CD4-positive, alpha-beta memory T cell (primary cell): ENCODE measurements at regions not wholly inside any gene's neighbourhood (a gene's known extent, or its start where the extent isn't known, plus 50 kb on each side); places are given as distances from the start of the nearest gene placed in this dataset.

ENCODE experiments used
- CTCF ChIA-PET: fragments of 350-600 bp; sonication (Branson Sonifier 250); formaldehyde crosslinking; loops from one replicate; lab custom pipeline; 2021; ENCODE audit warnings: inconsistent platforms; ENCODE audit not compliant: partially characterized antibody; lab: Charles Lee
- POLR2A ChIA-PET: fragments of 350-600 bp; sonication (Branson Sonifier 250); formaldehyde crosslinking; loops from one replicate; lab custom pipeline; 2021; ENCODE audit not compliant: partially characterized antibody; lab: Charles Lee
- DNase-seq, 5 donors: peaks; one replicate each; pipeline versions ENCODE4 v3.0.0 to v3.0.0-alpha.2; 2020 to 2022; ENCODE audit warnings: mixed read lengths in 1 of 5
- H3K27ac ChIP-seq: one replicate; pipeline ENCODE4 v1.7.0; 2013; ENCODE audit warnings: low read depth, low read length
- H3K27me3 ChIP-seq: 2 replicates; pipeline ENCODE4 v1.7.0; 2013; ENCODE audit warnings: mild to moderate bottlenecking, low read length, moderate library complexity; ENCODE audit not compliant: insufficient read depth
- H3K36me3 ChIP-seq: 2 replicates; pipeline ENCODE4 v1.7.0; 2013; ENCODE audit warnings: mild to moderate bottlenecking, low read length, moderate library complexity; ENCODE audit not compliant: insufficient read depth
- H3K4me1 ChIP-seq: 2 replicates; pipeline ENCODE4 v1.7.0; 2013; ENCODE audit warnings: mild to moderate bottlenecking, low read length, moderate library complexity; ENCODE audit not compliant: insufficient read depth
- H3K4me3 ChIP-seq, 2 donors: one replicate each; pipeline ENCODE4 v1.7.0; 2013; ENCODE audit warnings: low read length in 2 of 2, mild to moderate bottlenecking in 1 of 2
- H3K9me3 ChIP-seq, 2 donors: one replicate each; pipeline ENCODE4 v1.7.0; 2013; ENCODE audit warnings: low read length in 2 of 2, control low read depth in 1 of 2; ENCODE audit not compliant: control insufficient read depth in 1 of 2
- H3K27ac Mint-ChIP-seq, 7 donors: one replicate each; pipeline ENCODE4 v1.8.0; 2020 to 2021; ENCODE audit warnings: mixed read lengths in 7 of 7, mild to moderate bottlenecking in 6 of 7, inconsistent platforms in 3 of 7, moderate library complexity in 3 of 7
- H3K27me3 Mint-ChIP-seq, 2 donors: one replicate each; pipeline ENCODE4 v1.8.0; 2020 to 2021; ENCODE audit warnings: mixed read lengths in 2 of 2
- H3K36me3 Mint-ChIP-seq, 2 donors: one replicate each; pipeline ENCODE4 v1.8.0; 2020 to 2021; ENCODE audit warnings: mixed read lengths in 2 of 2, inconsistent platforms in 1 of 2, mild to moderate bottlenecking in 1 of 2
- H3K4me1 Mint-ChIP-seq, 4 donors: one replicate each; pipeline ENCODE4 v1.8.0; 2020 to 2021; ENCODE audit warnings: mixed read lengths in 4 of 4, mild to moderate bottlenecking in 1 of 4
- H3K4me3 Mint-ChIP-seq, 8 donors: one replicate each; pipeline ENCODE4 v1.8.0; 2020 to 2021; ENCODE audit warnings: mixed read lengths in 8 of 8, mild to moderate bottlenecking in 7 of 8, moderate library complexity in 6 of 8, inconsistent platforms in 3 of 8
- H3K9me3 Mint-ChIP-seq, 8 donors: one replicate each; pipeline ENCODE4 v1.8.0; 2020 to 2021; ENCODE audit warnings: mixed read lengths in 8 of 8, mild to moderate bottlenecking in 5 of 8, inconsistent platforms in 3 of 8, moderate library complexity in 1 of 8
- intact Hi-C: fragments of 100-400 bp; cut with micrococcal nuclease; formaldehyde crosslinking; loops from one replicate; pipeline ENCODE4 v1.15.1; 2023

DNA sequence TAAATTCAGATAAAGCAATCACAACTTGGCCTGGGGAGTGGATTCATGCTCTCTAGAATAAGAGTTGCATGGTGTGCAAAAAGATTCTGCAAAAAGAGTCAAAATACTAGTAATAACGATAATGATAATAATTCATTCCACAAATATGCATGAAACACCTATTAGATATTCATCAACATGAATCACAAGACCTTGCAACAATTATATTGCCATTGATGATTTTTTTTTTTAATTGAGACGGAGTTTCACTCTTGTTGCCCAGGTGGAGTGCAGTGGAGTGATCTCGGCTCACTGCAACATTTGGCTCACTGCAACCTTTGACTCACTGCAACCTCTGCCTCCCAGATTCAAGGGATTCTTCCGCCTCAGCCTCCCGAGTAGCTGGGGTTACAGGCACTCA is 109.2 kb upstream of the FLRT2 start:
- Histone ChIP-seq H3K4me1 (no peaks in the 10 kb centered on the region), H3K4me3 (no peak overlapping the region), H3K27me3 (no peaks in the 10 kb centered on the region), H3K36me3 (no peaks in the 10 kb centered on the region), H3K9me3 (no peaks in the 10 kb centered on the region), H3K27ac (no peak overlapping the region)
- peaks cover 0 to 6% (median 2%) of the 10 kb centered on the region in 8 donors for H3K9me3 Mint-ChIP-seq
- H3K27me3 Mint-ChIP-seq: no peaks in the 10 kb centered on the region
- DNase-seq: no peak
- ChIA-PET POLR2A (no interaction called here), CTCF (no interaction called here)
- intact Hi-C loops: no loop called here
- H3K36me3 Mint-ChIP-seq: no peaks in the 10 kb centered on the region
- no peak overlapping the region for H3K4me3 Mint-ChIP-seq
- no peak overlapping the region for H3K27ac Mint-ChIP-seq
- no peaks in the 10 kb centered on the region for H3K4me1 Mint-ChIP-seq

DNA sequence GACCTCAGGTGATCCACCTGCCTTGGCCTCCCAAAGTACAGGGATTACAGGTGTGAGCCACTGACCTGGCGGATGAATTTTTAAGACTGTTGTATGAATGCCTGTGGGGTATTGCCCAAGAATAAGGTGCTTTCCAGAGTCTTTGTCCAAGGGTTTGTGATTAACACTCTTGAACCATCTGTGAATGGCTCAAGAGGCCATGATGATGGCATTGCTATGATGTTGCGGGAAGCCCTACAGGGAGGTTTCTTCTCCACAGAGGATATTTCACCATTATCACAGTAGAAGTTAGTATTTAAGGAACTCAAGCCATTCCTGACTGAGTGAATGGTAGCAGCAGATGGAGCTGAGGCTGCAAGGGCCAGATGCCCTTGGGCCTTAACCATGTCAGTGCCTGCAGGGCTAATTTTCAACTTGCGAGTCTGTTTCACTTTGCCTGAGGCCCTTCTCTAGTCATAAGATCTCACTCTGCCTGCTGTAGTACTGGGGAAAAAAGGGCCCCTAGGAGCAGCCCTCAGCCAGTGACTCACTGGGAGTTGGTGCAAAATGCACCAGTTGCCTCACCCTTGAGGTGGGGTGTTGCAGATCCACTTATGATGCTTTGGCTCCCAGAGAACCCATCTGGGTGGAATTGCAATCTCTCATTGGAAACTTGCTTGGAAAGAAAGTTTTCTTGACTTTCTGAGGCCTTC is 108.6 kb upstream of the FLRT2 start:
- no peak for DNase-seq
- Histone ChIP-seq H3K9me3 (no peaks in the 10 kb centered on the region), H3K36me3 (no peaks in the 10 kb centered on the region), H3K4me1 (no peaks in the 10 kb centered on the region), H3K27ac (no peak overlapping the region), H3K4me3 (no peak overlapping the region), H3K27me3 (no peaks in the 10 kb centered on the region)
- intact Hi-C loops: no loop called here
- CTCF ChIA-PET: no interaction called here
- no peaks in the 10 kb centered on the region for H3K36me3 Mint-ChIP-seq
- H3K4me1 Mint-ChIP-seq: no peaks in the 10 kb centered on the region
- POLR2A ChIA-PET: no interaction called here
- peaks cover 0 to 9% (median 2%) of the 10 kb centered on the region in 8 donors for H3K9me3 Mint-ChIP-seq
- H3K4me3 Mint-ChIP-seq: no peak overlapping the region
- H3K27ac Mint-ChIP-seq: no peak overlapping the region
- H3K27me3 Mint-ChIP-seq: no peaks in the 10 kb centered on the region

DNA sequence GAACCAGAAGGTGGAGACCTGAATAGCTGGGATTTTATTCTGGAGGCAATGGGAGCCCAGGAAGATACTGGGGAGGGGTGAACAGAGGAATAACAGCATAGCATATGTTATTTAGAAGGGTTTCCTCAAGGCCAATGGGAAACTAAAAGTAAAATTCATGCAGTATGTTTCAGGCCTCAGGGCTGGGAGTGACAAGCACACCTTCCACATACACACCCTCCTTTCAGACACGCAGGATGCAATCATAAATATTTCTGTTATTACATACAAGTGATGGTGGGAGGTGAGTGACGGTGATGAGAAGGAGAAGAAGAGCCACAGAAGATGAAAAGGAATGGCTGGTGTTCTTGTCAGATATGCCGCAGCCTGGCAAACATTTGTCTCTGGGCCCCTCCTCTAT is 106.1 kb upstream of the FLRT2 start:
- POLR2A ChIA-PET: no interaction called here
- Mint-ChIP-seq H3K9me3 (peaks cover 0 to 12% (median 2%) of the 10 kb centered on the region in 8 donors), H3K36me3 (no peaks in the 10 kb centered on the region), H3K27ac (no peak overlapping the region), H3K27me3 (no peaks in the 10 kb centered on the region), H3K4me3 (no peak overlapping the region), H3K4me1 (no peaks in the 10 kb centered on the region)
- H3K27me3 ChIP-seq: no peaks in the 10 kb centered on the region
- H3K36me3 ChIP-seq: no peaks in the 10 kb centered on the region
- no peaks in the 10 kb centered on the region for H3K9me3 ChIP-seq
- intact Hi-C loops: no loop called here
- no peak overlapping the region for H3K27ac ChIP-seq
- no peak for DNase-seq
- H3K4me1 ChIP-seq: no peaks in the 10 kb centered on the region
- CTCF ChIA-PET: no interaction called here
- no peak overlapping the region for H3K4me3 ChIP-seq

DNA sequence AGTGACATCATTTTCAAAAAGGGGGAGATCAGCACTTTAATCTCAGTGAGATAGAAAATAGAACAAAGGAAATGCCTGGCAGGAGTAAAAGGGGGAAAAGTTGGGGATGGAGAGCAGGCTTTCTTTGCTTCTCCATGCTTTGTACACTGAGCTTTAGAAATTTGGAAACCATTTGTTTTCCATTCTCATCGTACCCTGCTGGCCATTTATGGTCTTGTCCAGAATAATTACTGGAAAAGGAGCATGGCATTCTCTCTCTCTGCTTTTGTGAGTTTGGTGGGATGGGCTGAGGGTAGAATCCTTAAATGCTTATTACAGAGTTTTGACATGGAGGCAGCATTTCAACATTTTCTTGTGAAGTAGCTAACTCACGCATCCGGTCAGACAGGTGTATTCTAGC is 104.4 kb upstream of the FLRT2 start:
- Mint-ChIP-seq H3K4me3 (no peak overlapping the region), H3K9me3 (peaks cover 0 to 17% (median 3%) of the 10 kb centered on the region in 8 donors), H3K36me3 (no peaks in the 10 kb centered on the region), H3K27me3 (no peaks in the 10 kb centered on the region), H3K27ac (no peak overlapping the region), H3K4me1 (no peaks in the 10 kb centered on the region)
- Histone ChIP-seq H3K9me3 (no peaks in the 10 kb centered on the region), H3K27me3 (no peaks in the 10 kb centered on the region), H3K27ac (no peak overlapping the region), H3K4me1 (no peaks in the 10 kb centered on the region), H3K4me3 (no peak overlapping the region), H3K36me3 (no peaks in the 10 kb centered on the region)
- POLR2A ChIA-PET: no interaction called here
- intact Hi-C loops: no loop called here
- no peak for DNase-seq
- CTCF ChIA-PET: no interaction called here

DNA sequence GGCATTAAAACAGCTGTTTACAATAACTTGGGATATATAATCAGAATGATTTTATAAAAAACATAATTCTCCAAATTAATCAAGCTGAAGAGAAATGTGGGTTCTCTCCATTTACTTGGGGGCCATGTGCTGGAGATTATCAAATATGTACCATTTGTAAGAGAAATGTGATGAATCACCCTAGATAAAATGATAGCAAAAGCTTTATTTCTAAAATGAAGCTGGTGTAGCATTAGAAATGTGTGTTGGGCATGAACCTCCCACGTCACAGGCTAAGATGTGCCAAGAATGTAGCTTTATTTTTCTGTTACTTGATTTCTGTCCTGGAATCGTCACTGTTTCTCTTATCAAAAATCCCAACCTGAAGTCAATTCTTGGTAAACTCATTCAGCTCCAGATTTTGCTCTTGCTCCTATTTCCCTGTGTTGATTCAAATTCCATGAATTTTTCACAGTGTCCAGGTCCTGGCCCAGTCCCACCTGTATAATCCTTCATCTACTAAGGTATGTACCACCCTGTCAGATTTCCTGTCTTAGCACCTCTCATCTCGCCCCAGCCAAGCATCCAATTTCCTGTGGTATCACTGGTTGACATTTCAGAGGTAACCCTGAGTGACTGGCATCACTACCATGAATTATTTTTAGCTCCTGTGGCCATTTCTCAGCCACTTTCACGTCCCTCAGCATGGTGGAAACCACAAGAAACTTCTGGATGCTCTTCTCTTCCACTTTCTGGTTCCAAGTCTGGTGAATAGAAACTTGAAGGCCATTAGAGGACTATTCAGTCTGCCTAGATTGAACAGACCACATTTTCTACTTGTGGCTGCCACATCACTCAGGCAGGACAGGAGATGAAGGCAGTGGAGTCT is 103.6 kb upstream of the FLRT2 start:
- Histone ChIP-seq H3K27me3 (no peaks in the 10 kb centered on the region), H3K4me3 (no peak overlapping the region), H3K27ac (no peak overlapping the region), H3K9me3 (no peaks in the 10 kb centered on the region), H3K4me1 (no peaks in the 10 kb centered on the region), H3K36me3 (no peaks in the 10 kb centered on the region)
- no peaks in the 10 kb centered on the region for H3K36me3 Mint-ChIP-seq
- intact Hi-C loops: no loop called here
- no peaks in the 10 kb centered on the region for H3K27me3 Mint-ChIP-seq
- peaks cover 0 to 17% (median 2%) of the 10 kb centered on the region in 8 donors for H3K9me3 Mint-ChIP-seq
- H3K4me1 Mint-ChIP-seq: no peaks in the 10 kb centered on the region
- no peak overlapping the region for H3K4me3 Mint-ChIP-seq
- H3K27ac Mint-ChIP-seq: no peak overlapping the region
- POLR2A ChIA-PET: no interaction called here
- DNase-seq: no peak
- CTCF ChIA-PET: no interaction called here

DNA sequence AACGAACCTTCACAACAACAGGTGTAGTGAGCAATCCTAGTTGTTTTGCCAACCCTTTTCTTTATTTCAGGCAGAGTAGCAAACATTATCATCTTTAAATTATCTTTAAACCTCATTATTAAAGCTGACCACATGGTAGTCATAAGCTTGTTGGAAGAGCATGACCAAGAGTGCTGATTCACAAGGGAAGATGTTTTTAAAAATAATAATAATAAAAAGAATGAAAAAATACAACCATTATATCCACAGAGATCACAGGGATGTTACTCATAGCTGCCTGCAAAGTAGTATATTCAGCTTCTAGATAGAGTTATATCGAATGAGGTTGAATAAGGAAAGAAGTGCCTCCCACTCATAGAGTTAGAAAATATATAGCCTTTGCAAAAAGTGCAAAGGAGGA is 101.0 kb upstream of the FLRT2 start:
- Mint-ChIP-seq H3K9me3 (peaks cover 0 to 19% (median 3%) of the 10 kb centered on the region in 8 donors), H3K4me1 (no peaks in the 10 kb centered on the region), H3K36me3 (no peaks in the 10 kb centered on the region), H3K27ac (no peak overlapping the region), H3K4me3 (no peak overlapping the region), H3K27me3 (no peaks in the 10 kb centered on the region)
- no peak for DNase-seq
- Histone ChIP-seq H3K27me3 (no peaks in the 10 kb centered on the region), H3K27ac (no peak overlapping the region), H3K4me1 (no peaks in the 10 kb centered on the region), H3K4me3 (no peak overlapping the region), H3K36me3 (no peaks in the 10 kb centered on the region), H3K9me3 (no peaks in the 10 kb centered on the region)
- intact Hi-C loops: no loop called here
- ChIA-PET POLR2A (no interaction called here), CTCF (no interaction called here)

DNA sequence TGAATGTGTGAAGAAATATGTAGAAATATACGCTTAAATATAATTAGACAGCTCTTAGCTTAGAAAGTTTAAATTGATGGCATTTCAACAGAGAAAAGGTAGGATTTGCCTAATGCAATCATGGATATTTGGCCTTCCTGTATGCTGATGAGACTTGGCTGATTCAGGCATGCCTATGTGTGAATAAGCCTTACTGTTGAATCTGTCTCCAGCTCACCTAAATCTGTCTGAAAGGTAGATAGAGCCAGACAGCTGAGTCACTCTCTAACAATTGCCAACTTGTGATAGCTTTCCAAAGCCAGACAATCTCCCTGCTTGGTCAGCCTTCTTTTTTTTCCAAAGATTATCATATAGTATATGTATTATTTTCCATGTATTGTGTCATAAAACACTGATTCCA is 92.8 kb upstream of the FLRT2 start:
- Mint-ChIP-seq H3K36me3 (no peaks in the 10 kb centered on the region), H3K27ac (no peak overlapping the region), H3K4me3 (no peak overlapping the region), H3K27me3 (no peaks in the 10 kb centered on the region), H3K4me1 (no peaks in the 10 kb centered on the region), H3K9me3 (peaks cover 0 to 14% (median 3%) of the 10 kb centered on the region in 8 donors)
- no peaks in the 10 kb centered on the region for H3K9me3 ChIP-seq
- H3K27ac ChIP-seq: no peak overlapping the region
- H3K36me3 ChIP-seq: no peaks in the 10 kb centered on the region
- no peak overlapping the region for H3K4me3 ChIP-seq
- ChIA-PET CTCF (no interaction called here), POLR2A (no interaction called here)
- intact Hi-C loops: no loop called here
- no peak for DNase-seq
- no peaks in the 10 kb centered on the region for H3K4me1 ChIP-seq
- no peaks in the 10 kb centered on the region for H3K27me3 ChIP-seq
